HepG2 (cell line): ENCODE measurements at regions not wholly inside any gene's neighbourhood (a gene's known extent, or its start where the extent isn't known, plus 50 kb on each side); places are given as distances from the start of the nearest gene placed in this dataset.

ENCODE experiments used
- BHLHE40 ChIP-seq: IDR thresholded peaks from 2 replicates; pipeline ENCODE4 v1.6.1; 2011; ENCODE audit warnings: low read length, improper control_type of control experiment
- ELF4 ChIP-seq: sonication (generic); formaldehyde crosslinking; IDR thresholded peaks from 2 replicates; pipeline ENCODE4 v1.5.0; 2020; ENCODE audit warnings: missing genetic modification reagents, mild to moderate bottlenecking, moderate library complexity, borderline replicate concordance
- JUNB ChIP-seq: sonication (generic); formaldehyde crosslinking; IDR thresholded peaks from 2 replicates; pipeline ENCODE4 v1.8.0; 2022; ENCODE audit warnings: missing genetic modification reagents, mild to moderate bottlenecking, borderline replicate concordance
- POLR2A ChIP-seq, 2 experiments: IDR thresholded peaks; 2 replicates each; pipeline ENCODE4 v1.6.1; 2011; ENCODE audit warnings: low read depth in 2 of 2, low read length in 2 of 2, mild to moderate bottlenecking in 1 of 2, moderate library complexity in 1 of 2; ENCODE audit not compliant: insufficient read depth in 1 of 2
- RFX5 ChIP-seq: IDR thresholded peaks from 2 replicates; pipeline ENCODE4 v1.6.1; 2011; ENCODE audit warnings: low read depth, low read length, improper control_type of control experiment
- SOX5 ChIP-seq: IDR thresholded peaks from 2 replicates; pipeline ENCODE4 v1.6.1; 2016; ENCODE audit warnings: borderline replicate concordance
- ZNF777 ChIP-seq: sonication (generic); formaldehyde crosslinking; IDR thresholded peaks from 2 replicates; pipeline ENCODE4 v1.4.0; 2020; ENCODE audit warnings: missing genetic modification reagents
- ZNF841 ChIP-seq: sonication (generic); formaldehyde crosslinking; IDR thresholded peaks from 2 replicates; pipeline ENCODE4 v1.8.1; 2023; ENCODE audit warnings: missing genetic modification reagents, borderline replicate concordance
- TF ChIP-seq, protein P1 (sequence below): sonication (generic); formaldehyde crosslinking; IDR thresholded peaks from 2 replicates; pipeline ENCODE4 v1.5.0; 2020; ENCODE audit warnings: mild to moderate bottlenecking, missing genetic modification reagents, moderate library complexity

DNA sequence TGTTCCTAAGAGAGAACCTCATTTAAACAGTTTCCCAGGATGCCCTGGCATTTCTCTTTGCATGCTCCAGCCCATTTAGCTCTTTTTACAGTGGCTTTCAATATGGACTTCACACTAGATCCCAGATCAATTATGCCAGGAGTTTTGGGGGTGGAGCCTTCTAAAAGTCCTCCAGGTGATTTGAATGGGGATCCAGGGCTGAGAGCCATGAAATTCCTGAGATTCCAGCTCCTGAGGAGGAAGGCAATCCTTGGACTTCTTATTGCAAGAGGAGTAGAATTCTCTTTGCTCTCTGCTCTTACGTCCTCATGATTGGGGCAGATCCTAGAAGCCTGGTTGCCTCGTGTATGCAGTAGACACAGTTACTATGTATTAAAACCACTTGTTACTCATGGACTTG, 184.2 kb downstream of the DHX35 start:
- TF ChIP-seq SOX5 (CRISPR knock-in tag) (no peak), JUNB (CRISPR knock-in tag) (no peak), ELF4 (CRISPR knock-in tag) (no peak), POLR2A (IDR thresholded peaks at IDR 0.05; ENCODE audit: insufficient read depth in 1 of 2, low read depth in 2 of 2, low read length in 2 of 2) (no peak), ZNF777 (no peak), RFX5 (no peak), ZNF841 (CRISPR knock-in tag) (no peak), BHLHE40 (no peak)
- TF ChIP-seq, protein P1, sequence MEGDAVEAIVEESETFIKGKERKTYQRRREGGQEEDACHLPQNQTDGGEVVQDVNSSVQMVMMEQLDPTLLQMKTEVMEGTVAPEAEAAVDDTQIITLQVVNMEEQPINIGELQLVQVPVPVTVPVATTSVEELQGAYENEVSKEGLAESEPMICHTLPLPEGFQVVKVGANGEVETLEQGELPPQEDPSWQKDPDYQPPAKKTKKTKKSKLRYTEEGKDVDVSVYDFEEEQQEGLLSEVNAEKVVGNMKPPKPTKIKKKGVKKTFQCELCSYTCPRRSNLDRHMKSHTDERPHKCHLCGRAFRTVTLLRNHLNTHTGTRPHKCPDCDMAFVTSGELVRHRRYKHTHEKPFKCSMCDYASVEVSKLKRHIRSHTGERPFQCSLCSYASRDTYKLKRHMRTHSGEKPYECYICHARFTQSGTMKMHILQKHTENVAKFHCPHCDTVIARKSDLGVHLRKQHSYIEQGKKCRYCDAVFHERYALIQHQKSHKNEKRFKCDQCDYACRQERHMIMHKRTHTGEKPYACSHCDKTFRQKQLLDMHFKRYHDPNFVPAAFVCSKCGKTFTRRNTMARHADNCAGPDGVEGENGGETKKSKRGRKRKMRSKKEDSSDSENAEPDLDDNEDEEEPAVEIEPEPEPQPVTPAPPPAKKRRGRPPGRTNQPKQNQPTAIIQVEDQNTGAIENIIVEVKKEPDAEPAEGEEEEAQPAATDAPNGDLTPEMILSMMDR (CRISPR knock-in tag), result no peak
